ENCODE measurements at regions not wholly inside any gene's neighbourhood (a gene's known extent, or its start where the extent isn't known, plus 50 kb on each side); places are given as distances from the start of the nearest gene placed in this dataset.
A peak's percentile ranks its signal among the peaks of the same experiment; 100 is the strongest.

DNA sequence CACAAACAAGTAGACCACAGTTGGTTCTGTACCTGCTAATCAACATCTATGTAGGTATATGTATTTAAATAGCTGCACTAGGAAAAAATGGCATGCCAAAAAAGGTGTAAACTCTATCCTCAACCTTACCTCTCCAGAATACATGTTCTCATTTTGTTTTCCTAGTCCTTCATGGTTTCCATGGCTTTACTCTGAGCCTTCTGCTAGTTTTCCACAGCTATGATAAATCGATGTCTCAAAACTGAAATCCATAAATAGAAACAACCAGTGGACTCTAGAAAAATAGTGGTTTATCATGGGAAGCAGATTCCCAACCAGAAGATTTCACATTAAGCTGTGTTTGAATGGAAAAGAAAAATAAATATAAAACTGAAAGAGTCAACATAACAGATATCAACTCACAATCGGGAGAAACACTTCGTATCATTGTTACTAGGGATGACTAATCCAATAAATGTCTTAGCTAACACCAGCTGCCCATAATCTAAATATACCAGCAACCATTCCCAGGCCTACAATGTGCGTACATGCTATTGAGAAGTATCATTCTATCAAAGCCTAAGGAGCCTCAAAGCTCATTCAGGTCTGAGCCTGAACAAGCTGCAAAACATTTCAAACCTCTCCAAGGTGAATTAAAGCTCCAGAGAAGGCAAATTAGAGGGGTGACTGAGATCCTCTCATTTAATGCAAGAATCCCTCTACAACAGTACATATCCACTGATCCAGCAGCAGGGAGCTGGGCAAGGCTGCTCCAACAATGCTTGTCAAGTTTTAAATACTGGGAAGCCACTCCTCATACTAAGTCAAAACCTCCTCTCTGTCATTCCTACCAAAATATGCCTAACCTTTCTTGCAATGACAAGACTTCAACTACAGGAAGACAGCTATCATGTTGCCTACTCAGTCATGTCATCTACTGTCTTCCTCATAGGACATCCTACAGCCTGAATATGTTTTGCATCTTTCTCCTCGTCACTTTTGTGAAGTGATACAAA, 90.2 kb downstream of the KCTD12 start:
- DNase-seq (ENCODE audit: low spot score): no peak

- peak; percentile 47 for DNase-seq (ENCODE audit: low spot score)
These were observed 93.4 kb downstream of the KCTD12 start for GRCh38 chr13:76792731-76793347.

- no peak for DNase-seq (ENCODE audit: low spot score)
These were observed 95.0 kb downstream of the KCTD12 start for GRCh38 chr13:76790980-76791819.

GRCh38 chr13:76790526-76790925, 95.7 kb downstream of the KCTD12 start:
- DNase-seq (ENCODE audit: low spot score): no peak

DNA sequence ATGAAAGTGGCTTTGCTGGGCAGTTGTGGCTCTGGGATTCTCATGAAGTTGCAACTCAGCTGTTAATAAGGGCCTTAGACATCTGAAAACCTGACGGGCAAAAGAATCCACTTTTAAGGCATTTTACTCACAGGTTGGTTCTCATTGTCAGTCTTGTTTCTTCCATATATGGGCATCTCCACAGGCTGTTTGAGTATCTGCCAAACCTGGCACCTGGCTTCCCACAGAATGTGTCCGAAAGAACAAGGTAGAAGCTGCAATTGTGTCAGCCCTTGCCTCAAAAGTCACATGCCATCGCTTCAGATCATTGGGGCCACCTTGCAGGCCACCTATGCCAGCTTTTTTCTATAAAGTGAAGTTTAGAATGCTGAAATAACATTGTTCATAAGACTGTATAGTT, 102.4 kb downstream of the KCTD12 start:
- DNase-seq (ENCODE audit: low spot score): no peak

GRCh38 chr13:76778853-76779252, 107.4 kb downstream of the KCTD12 start:
- DNase-seq (ENCODE audit: low spot score): no peak

DNA sequence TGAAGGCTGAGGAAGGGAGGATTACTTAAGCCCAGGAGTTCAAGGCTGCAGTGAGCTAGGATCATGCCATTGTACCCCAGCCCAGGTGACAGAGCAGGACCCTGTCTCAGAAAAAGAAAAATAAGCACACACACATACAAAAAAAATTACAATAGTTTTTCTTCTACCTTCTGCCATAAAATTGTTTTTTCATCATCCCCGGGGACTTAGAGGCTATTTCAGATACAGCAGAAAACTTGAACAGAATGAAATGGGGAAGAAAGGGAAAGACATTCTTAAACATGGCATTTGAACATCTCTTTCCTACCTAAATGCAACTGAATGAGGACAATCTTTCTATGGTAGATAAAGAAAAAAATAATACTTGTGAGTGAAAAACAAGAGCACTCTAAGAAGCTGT, 109.1 kb downstream of the KCTD12 start:
- no peak for DNase-seq (ENCODE audit: low spot score)

- no peak for DNase-seq (ENCODE audit: low spot score)
These were observed 111.0 kb downstream of the KCTD12 start for GRCh38 chr13:76775088-76775740.

DNA sequence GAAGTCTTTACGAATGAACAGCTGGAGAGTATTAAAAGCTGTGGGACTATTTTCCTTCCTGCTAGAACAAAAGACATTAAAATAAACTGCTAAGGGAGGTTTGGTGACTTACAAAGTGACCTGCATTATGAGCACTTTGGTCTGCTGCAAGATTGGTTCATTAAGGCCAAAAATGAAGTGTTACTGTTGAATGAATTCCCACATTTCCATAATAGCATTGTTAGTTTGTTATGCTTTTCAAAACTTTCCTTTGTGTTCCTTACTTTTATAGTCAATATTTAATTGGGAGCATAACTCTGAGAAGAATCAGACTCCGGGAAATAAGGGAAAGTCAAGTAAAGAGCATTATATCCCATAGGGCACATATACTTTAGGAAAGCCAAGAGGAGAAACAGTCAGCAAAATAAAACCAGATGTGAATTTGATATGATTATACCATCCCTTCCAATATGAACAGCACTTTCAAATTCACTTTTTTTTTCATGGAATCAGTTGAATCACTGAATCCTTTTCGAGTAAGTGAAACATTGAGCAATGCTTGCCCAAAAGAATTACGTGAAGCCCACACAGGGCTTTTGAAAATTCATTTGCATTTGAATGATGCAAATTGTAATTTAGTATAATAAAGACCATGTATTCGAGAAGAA, 112.6 kb downstream of the KCTD12 start:
- DNase-seq (ENCODE audit: low spot score): no peak

DNA sequence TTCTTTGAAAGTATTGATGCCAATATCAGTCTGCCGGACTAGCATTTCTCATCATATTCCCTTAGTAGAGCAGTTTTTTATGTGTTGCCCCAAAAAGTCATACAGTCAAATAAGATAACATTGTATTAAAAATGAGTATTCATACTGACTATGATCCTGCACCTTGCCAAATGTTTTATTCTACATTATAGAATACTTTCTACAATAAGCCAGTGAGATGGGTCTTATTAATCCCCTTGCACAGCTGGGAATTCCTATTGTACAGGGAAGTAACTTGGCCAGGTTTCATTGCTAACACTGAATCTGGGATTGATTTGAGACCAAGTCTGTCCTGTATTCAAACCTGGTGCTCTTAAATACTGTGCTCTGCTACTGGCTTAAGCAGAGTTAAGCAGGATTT, 114.0 kb downstream of the KCTD12 start:
- no peak for DNase-seq (ENCODE audit: low spot score)

DNA sequence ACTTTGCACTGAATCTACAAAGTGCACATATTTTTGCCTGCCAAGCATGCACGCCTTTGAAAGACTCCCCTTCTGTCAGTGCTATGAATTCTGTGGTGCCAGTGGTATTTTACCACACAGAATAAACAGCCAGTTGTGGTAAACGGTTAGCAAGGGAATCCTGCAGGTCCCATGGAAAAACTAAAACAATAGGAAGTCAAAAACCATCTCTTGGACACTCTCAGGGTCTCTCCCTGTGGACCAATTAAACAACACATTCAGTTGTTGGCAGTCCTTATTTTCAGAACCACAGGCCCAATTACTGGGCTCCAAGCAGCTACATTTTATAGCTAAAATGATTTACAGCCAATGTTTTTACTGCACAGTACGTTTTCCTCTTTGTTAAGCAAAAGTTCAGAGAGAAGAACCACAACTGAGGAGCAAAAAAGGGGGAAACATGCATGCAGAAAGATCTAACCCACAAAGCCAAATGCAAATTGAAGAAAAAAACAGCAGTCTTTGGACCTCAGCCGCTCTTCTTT, 116.9 kb downstream of the KCTD12 start:
- DNase-seq (ENCODE audit: low spot score): no peak

DNA sequence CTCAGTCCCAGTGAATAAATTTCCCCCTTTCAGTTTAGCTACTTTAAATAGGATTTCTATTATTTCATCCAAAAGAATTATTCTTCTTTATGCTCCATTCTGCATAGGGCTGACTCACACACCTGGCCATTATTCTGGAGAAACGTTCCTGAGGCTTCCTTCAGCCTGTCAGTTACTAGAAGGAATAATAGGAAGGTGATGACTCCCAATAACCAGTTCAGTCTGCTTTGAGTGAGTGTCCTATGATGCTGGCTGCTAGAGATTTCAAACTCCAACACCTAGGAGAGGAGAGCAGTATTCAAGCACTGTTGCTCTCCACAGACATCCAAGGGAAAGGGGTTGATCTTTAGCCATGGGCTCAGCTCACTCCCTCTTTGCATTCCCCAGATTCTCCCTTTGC, 117.8 kb downstream of the KCTD12 start:
- DNase-seq (ENCODE audit: low spot score): no peak

DNA sequence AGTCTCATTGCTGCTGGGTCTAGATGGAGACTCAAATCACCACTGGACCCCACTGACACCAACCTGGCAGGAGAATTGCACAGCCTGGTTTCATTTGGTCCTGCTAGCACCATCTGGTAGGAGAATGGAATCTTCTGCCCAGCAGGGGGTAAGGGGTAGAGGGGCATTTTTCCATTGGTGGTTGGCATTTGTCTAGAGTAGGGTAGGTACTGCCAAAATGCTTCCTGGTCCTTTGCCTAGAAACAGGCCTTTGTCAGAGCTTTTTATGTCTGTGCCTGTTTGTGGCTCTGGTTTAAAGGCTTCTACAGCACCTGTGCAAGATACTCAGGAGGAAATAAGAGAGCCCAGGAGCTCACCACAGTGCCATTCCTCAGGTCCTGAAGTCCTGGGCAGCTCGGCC, 121.3 kb downstream of the KCTD12 start:
- DNase-seq (ENCODE audit: low spot score): no peak

DNA sequence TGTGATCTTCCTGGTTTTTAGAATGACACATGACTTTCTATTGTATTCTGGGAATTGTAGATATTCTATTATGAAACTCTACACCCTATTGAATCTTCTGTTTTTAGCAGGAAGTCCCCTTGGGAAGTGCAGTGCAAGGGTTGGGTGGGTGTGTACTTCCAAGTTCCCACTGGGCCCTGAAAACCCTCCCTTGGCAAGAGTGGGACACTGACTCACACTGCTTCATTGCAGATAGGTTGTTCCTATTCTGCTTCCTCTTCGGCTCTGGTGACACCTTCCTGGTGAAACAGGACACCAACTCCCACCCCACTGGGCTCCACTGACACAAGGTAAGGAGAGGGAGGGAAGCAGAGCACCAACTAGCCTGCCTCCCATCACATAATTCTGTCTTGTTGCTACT, 121.8 kb downstream of the KCTD12 start:
- DNase-seq (ENCODE audit: low spot score): no peak

GRCh38 chr13:76762721-76763120, 123.5 kb downstream of the KCTD12 start:
- no peak for DNase-seq (ENCODE audit: low spot score)

DNA sequence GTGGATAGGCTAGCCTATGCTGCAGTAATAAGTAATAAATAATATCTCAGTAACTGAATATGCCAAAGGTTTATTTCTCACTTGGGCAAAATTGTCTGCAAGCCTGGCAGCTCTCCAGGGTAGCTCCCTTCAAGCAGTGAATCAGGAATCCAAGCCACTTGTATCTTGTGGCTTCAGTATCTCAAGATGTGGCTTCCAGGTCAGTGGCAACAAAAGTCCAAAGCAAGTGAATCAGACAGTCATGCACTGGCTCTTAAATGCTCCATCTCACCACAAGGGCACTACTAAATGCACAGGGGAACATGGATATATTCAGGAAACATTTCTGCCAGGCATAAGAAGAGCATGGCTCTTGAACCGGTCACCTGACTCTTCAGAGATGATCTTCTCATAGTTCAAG, 126.3 kb downstream of the KCTD12 start:
- no peak for DNase-seq (ENCODE audit: low spot score)

GRCh38 chr13:76758738-76759137, 127.5 kb downstream of the KCTD12 start:
- no peak for DNase-seq (ENCODE audit: low spot score)

DNA sequence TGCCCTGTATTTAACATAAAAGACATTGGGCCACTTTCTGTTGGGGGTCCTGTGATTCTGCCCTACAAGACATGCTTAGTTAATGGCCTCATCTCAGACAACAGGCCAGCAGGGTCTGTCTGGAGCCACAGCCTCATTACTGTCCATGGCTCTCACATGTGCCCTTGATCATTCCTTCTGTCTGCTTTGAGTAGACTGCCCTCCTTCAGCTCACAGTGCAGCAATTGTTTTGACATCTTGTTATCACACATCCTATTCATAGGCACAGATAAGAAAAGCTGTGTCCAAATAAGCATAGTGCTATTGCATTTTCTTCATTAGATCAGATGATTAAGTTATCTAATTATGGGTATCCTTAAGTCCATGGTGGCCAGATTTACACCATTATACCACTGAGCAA, 127.9 kb downstream of the KCTD12 start:
- DNase-seq (ENCODE audit: low spot score): no peak

DNA sequence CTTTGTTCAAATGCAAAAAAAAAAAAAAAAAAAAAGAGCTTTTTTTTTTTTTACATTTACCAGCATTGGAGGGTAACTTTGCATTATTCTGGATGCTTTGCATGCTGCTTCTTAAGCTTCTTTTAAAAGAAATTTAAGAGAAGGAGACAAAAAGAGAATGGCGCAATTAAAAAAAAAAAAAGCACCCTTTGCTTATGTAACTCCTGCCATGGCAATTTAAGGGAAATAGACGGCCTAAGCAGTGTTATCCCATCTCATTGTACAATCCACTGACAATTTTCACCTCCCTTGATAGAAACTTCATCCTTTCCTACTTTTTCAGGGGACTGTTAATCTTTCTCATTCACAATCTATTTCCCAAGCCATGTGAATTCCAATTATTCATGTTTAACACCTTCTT, 129.8 kb downstream of the KCTD12 start:
- no peak for DNase-seq (ENCODE audit: low spot score)

- no peak for DNase-seq (ENCODE audit: low spot score)
These were observed 131.8 kb downstream of the KCTD12 start for GRCh38 chr13:76754414-76754813.

DNA sequence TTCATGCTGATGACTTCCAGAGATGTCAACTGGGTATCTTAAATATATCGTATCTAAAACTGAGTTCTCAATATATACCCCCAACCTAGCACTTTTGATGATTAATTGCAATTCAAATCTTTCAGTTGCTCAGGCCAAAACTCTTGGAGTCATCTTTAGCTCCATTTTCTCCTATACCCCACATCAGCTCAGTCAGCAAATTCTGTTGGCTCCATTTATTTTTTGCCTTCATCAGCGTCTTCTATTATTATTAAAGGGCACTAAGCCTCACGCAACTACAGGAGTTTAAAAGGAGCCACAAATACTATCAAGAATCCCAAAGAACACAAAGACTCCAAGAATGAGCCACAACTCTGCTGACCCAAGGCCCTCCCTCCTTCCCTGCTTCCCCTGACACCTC, 134.9 kb downstream of the KCTD12 start:
- no peak for DNase-seq (ENCODE audit: low spot score)
